ENCODE measurements at regions not wholly inside any gene's neighbourhood (a gene's known extent, or its start where the extent isn't known, plus 50 kb on each side); places are given as distances from the start of the nearest gene placed in this dataset.

GRCh38 chr12:126856958-126857357 is 1410.0 kb upstream of the TMEM132C start:
- no peak overlapping the region for H3K4me2 ChIP-seq (ENCODE audit: insufficient read depth, low read length)
- POLR2A ChIA-PET, result no interaction called here
- H4K20me1 ChIP-seq (replicated peaks; ENCODE audit: control insufficient read depth, extremely low read depth, insufficient read depth, low read length), result no peaks in the 10 kb centered on the region
- CTCF ChIA-PET, result no interaction called here
- FAIRE-seq (no peak), DNase-seq (ENCODE audit: low read depth, low spot score) (no peak)
- H2AFZ ChIP-seq (ENCODE audit: low read depth, low read length), result no peak overlapping the region
- no peaks in the 10 kb centered on the region for H3K79me2 ChIP-seq (ENCODE audit: control insufficient read depth, insufficient read depth, low read length)
- TF ChIP-seq FOS (IDR thresholded peaks at IDR 0.05; ENCODE audit: borderline replicate concordance, insufficient read depth, low read length) (no peak), GATA2 (IDR thresholded peaks at IDR 0.05; ENCODE audit: insufficient read depth, insufficient read length, low read depth, low read length) (no peak), POLR2A (IDR thresholded peaks at IDR 0.05; ENCODE audit: low read depth, low read length) (no peak), MAX (IDR thresholded peaks at IDR 0.05; ENCODE audit: insufficient read depth, insufficient read length) (no peak), EZH2 (IDR thresholded peaks at IDR 0.05; ENCODE audit: borderline replicate concordance, low read depth, low read length, severe bottlenecking) (no peak), CTCF (IDR thresholded peaks at IDR 0.05; ENCODE audit: extremely low read depth in 1 of 2, insufficient read depth in 1 of 2, low read depth in 1 of 2, low read length in 2 of 2) (no peak), POLR2AphosphoS5 (IDR thresholded peaks at IDR 0.05; ENCODE audit: insufficient read depth, low read depth, low read length) (no peak), MYC (IDR thresholded peaks at IDR 0.05; ENCODE audit: low read depth, low read length) (no peak), JUN (IDR thresholded peaks at IDR 0.05; ENCODE audit: borderline replicate concordance, insufficient read depth, insufficient read length, low read depth) (no peak)
- H3K4me1 ChIP-seq (ENCODE audit: control insufficient read depth, extremely low read depth, insufficient read depth, low read length), result no peaks in the 10 kb centered on the region
- no peak overlapping the region for H3K27ac ChIP-seq (ENCODE audit: insufficient read depth, low read depth, low read length)
- H3K4me3 ChIP-seq (replicated peaks in 1 of 3; ENCODE audit: insufficient read depth in 1 of 3, low read depth in 1 of 3, low read length in 3 of 3), result no peak overlapping the region
- intact Hi-C loops (cut with micrococcal nuclease) (no loop called here), dilution Hi-C loops (cut with MboI; ENCODE audit: extremely low pct_ligation_motif_present, low sequenced_read_pairs) (no loop called here)
- no peaks in the 10 kb centered on the region for H3K9me1 ChIP-seq (replicated peaks; ENCODE audit: control insufficient read depth, extremely low read depth, insufficient read depth, low read length)
- BruUV-seq (replicated peaks), result no TSS peak
- no peak overlapping the region for H3K9ac ChIP-seq (replicated peaks; ENCODE audit: extremely low read depth, insufficient read depth, low read length)
- H3K27me3 ChIP-seq (ENCODE audit: control insufficient read depth in 2 of 2, insufficient read depth in 2 of 2, low read length in 2 of 2), result no peaks in the 10 kb centered on the region
- no peaks in the 10 kb centered on the region for H3K36me3 ChIP-seq (ENCODE audit: control insufficient read depth in 2 of 2, extremely low read depth in 1 of 2, insufficient read depth in 2 of 2, low read length in 2 of 2)
- peaks cover 3% of the 10 kb centered on the region for H3K9me3 ChIP-seq (replicated peaks; ENCODE audit: control insufficient read depth, insufficient read depth, low read length)

Data from endothelial cell of umbilical vein (primary cell).